Lower leg skin (tissue), 3 donors: ENCODE measurements at regions not wholly inside any gene's neighbourhood (a gene's known extent, or its start where the extent isn't known, plus 50 kb on each side); places are given as distances from the start of the nearest gene placed in this dataset.
"Not testable (repeated sequence)": the region's sequence is repeated elsewhere in the genome, so short reads cannot be mapped to it uniquely, and the experiment has no call there.

ENCODE experiments used
- POLR2A ChIP-seq, 2 donors: fragments of 450-650 bp; IDR thresholded peaks; one replicate each; pipeline ENCODE4 v1.6.1; 2016 to 2017; ENCODE audit warnings: antibody characterized with exemption in 2 of 2, mild to moderate bottlenecking in 1 of 2, moderate library complexity in 1 of 2
- TF ChIP-seq, protein P1 (sequence below), 3 donors: fragments of 450-650 bp; IDR thresholded peaks; one replicate each; pipeline ENCODE4 v1.5.1; 2016; ENCODE audit warnings: antibody characterized with exemption in 3 of 3, mild to moderate bottlenecking in 3 of 3, moderate library complexity in 2 of 3

DNA sequence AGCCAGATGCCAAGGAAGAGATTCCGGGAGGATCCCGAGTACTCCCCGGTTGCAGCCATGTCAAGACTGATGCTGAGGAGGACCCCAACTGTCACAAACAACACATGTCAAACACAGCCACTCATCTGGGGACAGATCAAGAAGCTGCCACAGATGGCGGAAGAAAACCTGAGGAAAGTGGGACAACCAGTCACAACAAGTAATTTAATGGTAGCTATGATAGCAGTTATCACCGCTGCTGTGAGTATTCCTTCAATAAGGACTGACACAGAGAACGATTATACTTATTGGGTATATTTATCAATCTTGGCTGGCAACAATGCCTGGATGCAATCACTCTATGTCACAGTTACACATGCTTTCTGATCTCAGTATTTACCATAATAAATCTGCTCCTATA is 763.4 kb downstream of the DHX35 start:
- TF ChIP-seq, protein P1, sequence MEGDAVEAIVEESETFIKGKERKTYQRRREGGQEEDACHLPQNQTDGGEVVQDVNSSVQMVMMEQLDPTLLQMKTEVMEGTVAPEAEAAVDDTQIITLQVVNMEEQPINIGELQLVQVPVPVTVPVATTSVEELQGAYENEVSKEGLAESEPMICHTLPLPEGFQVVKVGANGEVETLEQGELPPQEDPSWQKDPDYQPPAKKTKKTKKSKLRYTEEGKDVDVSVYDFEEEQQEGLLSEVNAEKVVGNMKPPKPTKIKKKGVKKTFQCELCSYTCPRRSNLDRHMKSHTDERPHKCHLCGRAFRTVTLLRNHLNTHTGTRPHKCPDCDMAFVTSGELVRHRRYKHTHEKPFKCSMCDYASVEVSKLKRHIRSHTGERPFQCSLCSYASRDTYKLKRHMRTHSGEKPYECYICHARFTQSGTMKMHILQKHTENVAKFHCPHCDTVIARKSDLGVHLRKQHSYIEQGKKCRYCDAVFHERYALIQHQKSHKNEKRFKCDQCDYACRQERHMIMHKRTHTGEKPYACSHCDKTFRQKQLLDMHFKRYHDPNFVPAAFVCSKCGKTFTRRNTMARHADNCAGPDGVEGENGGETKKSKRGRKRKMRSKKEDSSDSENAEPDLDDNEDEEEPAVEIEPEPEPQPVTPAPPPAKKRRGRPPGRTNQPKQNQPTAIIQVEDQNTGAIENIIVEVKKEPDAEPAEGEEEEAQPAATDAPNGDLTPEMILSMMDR (IDR thresholded peaks at IDR 0.05), result not testable (repeated sequence)
- TF ChIP-seq POLR2A (IDR thresholded peaks at IDR 0.05), result not testable (repeated sequence)
